ENCODE measurements at regions not wholly inside any gene's neighbourhood (a gene's known extent, or its start where the extent isn't known, plus 50 kb on each side); places are given as distances from the start of the nearest gene placed in this dataset.

DNA sequence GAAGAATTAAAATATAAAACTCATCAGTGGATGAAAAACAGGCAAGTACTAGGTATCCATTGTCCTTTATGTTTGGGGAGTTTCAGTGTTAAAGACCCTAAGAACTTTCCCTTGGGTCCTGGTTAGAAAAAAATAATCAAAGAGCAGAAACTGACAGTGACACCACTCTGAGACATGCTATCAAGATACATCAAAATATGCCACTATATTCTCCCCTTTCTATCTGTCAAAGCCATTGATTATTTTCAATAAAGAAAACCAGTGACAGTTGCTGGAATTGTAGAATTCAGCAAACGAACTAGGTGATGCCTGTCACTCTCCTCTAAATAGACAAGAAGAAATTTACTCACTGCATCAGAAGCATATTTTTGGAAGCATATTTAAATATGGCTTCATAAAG is 496.7 kb upstream of the CFAP20DC start:
- no TSS peak for BruUV-seq (replicated peaks)
- H3K4me3 ChIP-seq (ENCODE audit: low read depth, low read length, poor library complexity, severe bottlenecking): no peak overlapping the region
- no peaks in the 10 kb centered on the region for H3K9me3 ChIP-seq (ENCODE audit: low read depth, low read length, poor library complexity, severe bottlenecking)
- H3K27me3 ChIP-seq (replicated peaks; ENCODE audit: insufficient read depth, low read depth, low read length, poor library complexity): no peaks in the 10 kb centered on the region
- H3K36me3 ChIP-seq (ENCODE audit: insufficient read depth, low read length, poor library complexity, severe bottlenecking): no peaks in the 10 kb centered on the region
- CTCF ChIA-PET: no interaction called here
- H3K27ac ChIP-seq (ENCODE audit: low read depth, low read length, poor library complexity, severe bottlenecking): no peak overlapping the region
- POLR2A ChIA-PET (ENCODE audit: low non-redundant PET): no interaction called here
- no peaks in the 10 kb centered on the region for H3K4me1 ChIP-seq (ENCODE audit: insufficient read depth, low read length, poor library complexity, severe bottlenecking)
- DNase-seq (ENCODE audit: low spot score): no peak
- no peak for TF ChIP-seq EZH2 (IDR thresholded peaks at IDR 0.05; ENCODE audit: borderline replicate concordance, low read depth, low read length, poor library complexity, severe bottlenecking)
- TF ChIP-seq, protein P1, sequence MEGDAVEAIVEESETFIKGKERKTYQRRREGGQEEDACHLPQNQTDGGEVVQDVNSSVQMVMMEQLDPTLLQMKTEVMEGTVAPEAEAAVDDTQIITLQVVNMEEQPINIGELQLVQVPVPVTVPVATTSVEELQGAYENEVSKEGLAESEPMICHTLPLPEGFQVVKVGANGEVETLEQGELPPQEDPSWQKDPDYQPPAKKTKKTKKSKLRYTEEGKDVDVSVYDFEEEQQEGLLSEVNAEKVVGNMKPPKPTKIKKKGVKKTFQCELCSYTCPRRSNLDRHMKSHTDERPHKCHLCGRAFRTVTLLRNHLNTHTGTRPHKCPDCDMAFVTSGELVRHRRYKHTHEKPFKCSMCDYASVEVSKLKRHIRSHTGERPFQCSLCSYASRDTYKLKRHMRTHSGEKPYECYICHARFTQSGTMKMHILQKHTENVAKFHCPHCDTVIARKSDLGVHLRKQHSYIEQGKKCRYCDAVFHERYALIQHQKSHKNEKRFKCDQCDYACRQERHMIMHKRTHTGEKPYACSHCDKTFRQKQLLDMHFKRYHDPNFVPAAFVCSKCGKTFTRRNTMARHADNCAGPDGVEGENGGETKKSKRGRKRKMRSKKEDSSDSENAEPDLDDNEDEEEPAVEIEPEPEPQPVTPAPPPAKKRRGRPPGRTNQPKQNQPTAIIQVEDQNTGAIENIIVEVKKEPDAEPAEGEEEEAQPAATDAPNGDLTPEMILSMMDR (conservative IDR thresholded peaks at IDR 0.05; ENCODE audit: low read depth, low read length): no peak
- intact Hi-C loops (cut with micrococcal nuclease; ENCODE audit: unreplicated experiment): no loop called here

DNA sequence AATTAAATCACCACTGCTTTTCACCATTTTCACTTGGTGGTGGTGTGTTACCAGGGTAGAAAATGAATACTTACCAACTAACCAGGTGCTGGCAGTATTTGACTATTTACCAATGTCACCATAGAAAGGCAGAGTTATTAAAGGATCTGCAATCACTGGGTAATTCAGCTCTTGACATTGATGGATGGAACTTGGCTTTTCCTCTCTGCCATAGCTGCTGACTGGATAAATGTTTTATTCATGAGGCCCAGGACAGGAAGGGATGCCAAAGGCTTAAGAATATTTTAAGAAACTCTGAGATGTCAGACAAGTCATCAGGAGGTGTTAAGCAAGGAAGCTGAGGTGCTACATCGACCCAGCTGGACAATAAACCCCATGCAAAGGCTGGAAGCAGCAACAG is 495.5 kb upstream of the CFAP20DC start:
- peak; percentile 57 for DNase-seq (ENCODE audit: low spot score)
- H3K27ac ChIP-seq (ENCODE audit: low read depth, low read length, poor library complexity, severe bottlenecking): no peak overlapping the region
- no peaks in the 10 kb centered on the region for H3K27me3 ChIP-seq (replicated peaks; ENCODE audit: insufficient read depth, low read depth, low read length, poor library complexity)
- no peak for TF ChIP-seq EZH2 (IDR thresholded peaks at IDR 0.05; ENCODE audit: borderline replicate concordance, low read depth, low read length, poor library complexity, severe bottlenecking)
- TF ChIP-seq, protein P1 (conservative IDR thresholded peaks at IDR 0.05; ENCODE audit: low read depth, low read length): no peak
- H3K9me3 ChIP-seq (ENCODE audit: low read depth, low read length, poor library complexity, severe bottlenecking): no peaks in the 10 kb centered on the region
- CTCF ChIA-PET: no interaction called here
- POLR2A ChIA-PET (ENCODE audit: low non-redundant PET): no interaction called here
- intact Hi-C loops (cut with micrococcal nuclease; ENCODE audit: unreplicated experiment): no loop called here
- H3K4me1 ChIP-seq (ENCODE audit: insufficient read depth, low read length, poor library complexity, severe bottlenecking): no peaks in the 10 kb centered on the region
- H3K36me3 ChIP-seq (ENCODE audit: insufficient read depth, low read length, poor library complexity, severe bottlenecking): no peaks in the 10 kb centered on the region
- no TSS peak for BruUV-seq (replicated peaks)
- no peak overlapping the region for H3K4me3 ChIP-seq (ENCODE audit: low read depth, low read length, poor library complexity, severe bottlenecking)

DNA sequence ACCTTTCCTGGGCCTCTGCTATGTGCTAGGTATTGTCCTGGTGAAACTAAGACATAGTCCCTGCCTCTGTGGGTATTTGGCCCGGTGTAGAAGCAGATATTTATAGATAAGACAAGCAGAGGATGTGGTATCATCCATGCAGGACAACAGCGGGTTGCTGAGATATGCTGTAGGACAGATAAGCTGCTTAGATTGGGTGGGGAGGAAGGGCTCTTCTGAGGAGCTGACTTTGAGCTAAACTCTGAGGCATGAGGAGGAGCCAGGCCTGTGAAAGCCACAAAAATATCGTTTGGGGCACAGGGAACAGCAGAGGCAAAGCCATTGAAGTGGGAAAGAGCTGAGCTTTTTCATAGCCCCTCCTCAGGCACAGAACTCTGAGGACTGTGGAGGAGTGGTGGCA is 492.5 kb upstream of the CFAP20DC start:
- H3K27me3 ChIP-seq (replicated peaks; ENCODE audit: insufficient read depth, low read depth, low read length, poor library complexity): no peaks in the 10 kb centered on the region
- no peak overlapping the region for H3K4me3 ChIP-seq (ENCODE audit: low read depth, low read length, poor library complexity, severe bottlenecking)
- H3K27ac ChIP-seq (ENCODE audit: low read depth, low read length, poor library complexity, severe bottlenecking): no peak overlapping the region
- intact Hi-C loops (cut with micrococcal nuclease; ENCODE audit: unreplicated experiment): no loop called here
- no peak for TF ChIP-seq EZH2 (IDR thresholded peaks at IDR 0.05; ENCODE audit: borderline replicate concordance, low read depth, low read length, poor library complexity, severe bottlenecking)
- TF ChIP-seq, protein P1 (conservative IDR thresholded peaks at IDR 0.05; ENCODE audit: low read depth, low read length): no peak
- no peaks in the 10 kb centered on the region for H3K4me1 ChIP-seq (ENCODE audit: insufficient read depth, low read length, poor library complexity, severe bottlenecking)
- H3K9me3 ChIP-seq (ENCODE audit: low read depth, low read length, poor library complexity, severe bottlenecking): no peaks in the 10 kb centered on the region
- BruUV-seq (replicated peaks): no TSS peak
- ChIA-PET POLR2A (ENCODE audit: low non-redundant PET) (no interaction called here), CTCF (no interaction called here)
- no peak for DNase-seq (ENCODE audit: low spot score)
- no peaks in the 10 kb centered on the region for H3K36me3 ChIP-seq (ENCODE audit: insufficient read depth, low read length, poor library complexity, severe bottlenecking)
